NAMALWA (cell line): ENCODE measurements at regions not wholly inside any gene's neighbourhood (a gene's known extent, or its start where the extent isn't known, plus 50 kb on each side); places are given as distances from the start of the nearest gene placed in this dataset.
A peak's percentile ranks its signal among the peaks of the same experiment; 100 is the strongest.
"Not testable (repeated sequence)": the region's sequence is repeated elsewhere in the genome, so short reads cannot be mapped to it uniquely, and the experiment has no call there.

ENCODE experiments used
- DNase-seq: peaks from one replicate; pipeline ENCODE4 v3.0.0-alpha.2; 2015; ENCODE audit warnings: low spot score

- DNase-seq = not testable (repeated sequence)
Observed at GRCh38 chr7:97928844-97929243, 56.6 kb upstream of the ASNS start.

- DNase-seq = peak; percentile 54
Observed at GRCh38 chr7:97927790-97928748, 55.9 kb upstream of the ASNS start.
